WTC11 (cell line): ENCODE measurements at regions not wholly inside any gene's neighbourhood (a gene's known extent, or its start where the extent isn't known, plus 50 kb on each side); places are given as distances from the start of the nearest gene placed in this dataset.

Experiments
- ATAC-seq: fragments of 200-7000 bp; cut with Tn5 transposase; 2 replicates; pipeline ENCODE4 v1.10.0; 2021; ENCODE audit warnings: mild to moderate bottlenecking, moderate library complexity
- CTCF ChIA-PET: fragments of 300-600 bp; sonication (Branson Sonifier 250); formaldehyde crosslinking; loops from one replicate; lab custom pipeline; 2021; ENCODE audit warnings: antibody characterized with exemption; lab: Charles Lee
- POLR2A ChIA-PET: fragments of 350-600 bp; sonication (Branson Sonifier 250); formaldehyde crosslinking; loops from one replicate; lab custom pipeline; 2021; ENCODE audit warnings: antibody characterized with exemption; lab: Charles Lee
- DNase-seq: peaks from one replicate; pipeline ENCODE4 v3.0.0; 2021; ENCODE audit warnings: low spot score
- H3K27ac Mint-ChIP-seq: 2 replicates; pipeline ENCODE4 v1.8.0; 2021; ENCODE audit warnings: mixed read lengths
- H3K27me3 Mint-ChIP-seq: 2 replicates; pipeline ENCODE4 v1.8.0; 2021; ENCODE audit warnings: low read depth, mild to moderate bottlenecking, moderate library complexity, mixed read lengths
- H3K36me3 Mint-ChIP-seq: 2 replicates; pipeline ENCODE4 v1.8.0; 2021; ENCODE audit warnings: mixed read lengths
- H3K4me1 Mint-ChIP-seq: 2 replicates; pipeline ENCODE4 v1.8.0; 2022; ENCODE audit warnings: mixed read lengths
- H3K4me3 Mint-ChIP-seq: 2 replicates; pipeline ENCODE4 v1.8.0; 2021; ENCODE audit warnings: mild to moderate bottlenecking, moderate library complexity, mixed read lengths
- H3K9me3 Mint-ChIP-seq: 2 replicates; pipeline ENCODE4 v1.8.0; 2021; ENCODE audit warnings: mixed read lengths
- ATF1 ChIP-seq: sonication (generic); formaldehyde crosslinking; IDR thresholded peaks from 2 replicates; pipeline ENCODE4 v1.8.1; 2023; ENCODE audit warnings: mild to moderate bottlenecking, moderate library complexity, missing genetic modification reagents
- CREM ChIP-seq: sonication (generic); formaldehyde crosslinking; IDR thresholded peaks from 2 replicates; pipeline ENCODE4 v1.8.1; 2022; ENCODE audit warnings: mild to moderate bottlenecking, missing genetic modification reagents, moderate library complexity
- ELF4 ChIP-seq: sonication (generic); formaldehyde crosslinking; IDR thresholded peaks from 2 replicates; pipeline ENCODE4 v1.8.1; 2022; ENCODE audit warnings: low read depth, mild to moderate bottlenecking, moderate library complexity, missing genetic modification reagents
- EMX1 ChIP-seq: fragments of 250-450 bp; sonication (Bioruptor Pico); IDR thresholded peaks from 2 replicates; pipeline ENCODE4 v1.8.0; 2021; ENCODE audit warnings: mild to moderate bottlenecking
- GTF2I ChIP-seq: fragments of 250-450 bp; sonication (Bioruptor Pico); conservative IDR thresholded peaks from 2 replicates; pipeline ENCODE4 v1.4.0; 2021; ENCODE audit warnings: mild to moderate bottlenecking
- NFATC4 ChIP-seq: fragments of 250-450 bp; sonication (Bioruptor Pico); IDR thresholded peaks from 2 replicates; pipeline ENCODE4 v1.9.0; 2021; ENCODE audit warnings: mild to moderate bottlenecking
- NR2C2 ChIP-seq: sonication (generic); formaldehyde crosslinking; IDR thresholded peaks from 2 replicates; pipeline ENCODE4 v1.8.0; 2022; ENCODE audit warnings: mild to moderate bottlenecking, missing genetic modification reagents
- SMAD4 ChIP-seq: sonication (generic); formaldehyde crosslinking; IDR thresholded peaks from 2 replicates; pipeline ENCODE4 v1.8.0; 2022; ENCODE audit warnings: mild to moderate bottlenecking, missing genetic modification reagents
- TEAD1 ChIP-seq: sonication (generic); formaldehyde crosslinking; IDR thresholded peaks from 2 replicates; pipeline ENCODE4 v1.8.0; 2022; ENCODE audit warnings: mild to moderate bottlenecking, missing genetic modification reagents
- ZBTB21 ChIP-seq: sonication (generic); formaldehyde crosslinking; IDR thresholded peaks from 2 replicates; pipeline ENCODE4 v1.8.1; 2023; ENCODE audit warnings: mild to moderate bottlenecking, missing genetic modification reagents, borderline replicate concordance
- ZNF121 ChIP-seq: sonication (generic); formaldehyde crosslinking; IDR thresholded peaks from 2 replicates; pipeline ENCODE4 v1.8.0; 2023; ENCODE audit warnings: missing genetic modification reagents
- ZNF416 ChIP-seq: fragments of 250-450 bp; sonication (Bioruptor Pico); IDR thresholded peaks from 2 replicates; pipeline ENCODE4 v1.9.0; 2021; ENCODE audit warnings: mild to moderate bottlenecking, inconsistent platforms
- TF ChIP-seq, protein P1 (sequence below): sonication (generic); formaldehyde crosslinking; IDR thresholded peaks from 2 replicates; pipeline ENCODE4 v1.8.0; 2022; ENCODE audit warnings: mild to moderate bottlenecking, missing genetic modification reagents
- TF ChIP-seq, protein P2 (sequence below): fragments of 250-450 bp; sonication (Bioruptor Pico); IDR thresholded peaks from 2 replicates; pipeline ENCODE4 v1.9.0; 2021; ENCODE audit warnings: moderate library complexity, mild to moderate bottlenecking, inconsistent platforms, borderline replicate concordance
- TF ChIP-seq, protein P3 (sequence below): sonication (generic); formaldehyde crosslinking; IDR thresholded peaks from 2 replicates; pipeline ENCODE4 v1.8.1; 2022; ENCODE audit warnings: mild to moderate bottlenecking, moderate library complexity, missing genetic modification reagents
- TF ChIP-seq, protein P4 (sequence below): sonication (generic); formaldehyde crosslinking; conservative IDR thresholded peaks from 2 replicates; pipeline ENCODE4 v1.8.1; 2023; ENCODE audit warnings: mild to moderate bottlenecking, low read depth, missing genetic modification reagents, moderate library complexity
- TF ChIP-seq, protein P5 (sequence below): sonication (generic); formaldehyde crosslinking; IDR thresholded peaks from 2 replicates; pipeline ENCODE4 v1.8.1; 2023; ENCODE audit warnings: mild to moderate bottlenecking, missing genetic modification reagents
- TF ChIP-seq, protein P6 (sequence below): sonication (generic); formaldehyde crosslinking; IDR thresholded peaks from 2 replicates; pipeline ENCODE4 v1.8.1; 2023; ENCODE audit warnings: mild to moderate bottlenecking, missing genetic modification reagents, moderate library complexity
- TF ChIP-seq, protein P7 (sequence below): fragments of 250-450 bp; sonication (Bioruptor Pico); IDR thresholded peaks from 2 replicates; pipeline ENCODE4 v2.1.2; 2022; ENCODE audit warnings: mild to moderate bottlenecking, moderate library complexity
- TF ChIP-seq, protein P8 (sequence below): sonication (generic); formaldehyde crosslinking; IDR thresholded peaks from 2 replicates; pipeline ENCODE4 v1.8.1; 2023; ENCODE audit warnings: mild to moderate bottlenecking, missing genetic modification reagents
- TF ChIP-seq, protein P9 (sequence below): sonication (generic); formaldehyde crosslinking; IDR thresholded peaks from 2 replicates; pipeline ENCODE4 v1.8.0; 2022; ENCODE audit warnings: mild to moderate bottlenecking, missing genetic modification reagents
- TF ChIP-seq, protein P10 (sequence below): sonication (generic); formaldehyde crosslinking; IDR thresholded peaks from 2 replicates; pipeline ENCODE4 v1.8.0; 2022; ENCODE audit warnings: mild to moderate bottlenecking, missing genetic modification reagents

DNA sequence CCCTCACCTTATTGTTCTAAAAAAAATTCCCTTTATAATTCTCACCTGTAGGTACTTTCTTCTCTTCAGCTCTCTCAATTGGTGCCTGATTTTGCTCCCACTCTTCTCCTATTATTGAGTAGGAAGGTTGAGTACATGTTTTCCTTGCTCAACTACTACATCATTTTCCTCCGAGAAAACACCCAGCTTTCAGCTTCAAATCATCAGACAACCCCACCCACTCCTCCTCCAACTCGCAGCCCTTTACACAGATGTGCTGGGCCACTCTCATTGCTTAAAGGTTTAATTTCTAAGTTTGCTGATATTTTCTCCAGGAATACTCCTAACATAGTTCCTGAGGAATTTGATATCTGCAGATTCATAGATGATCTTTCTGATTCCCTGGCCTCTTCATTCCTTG lies 734.4 kb upstream of the ZEB2 start (continued):
- TF ChIP-seq, protein P1, sequence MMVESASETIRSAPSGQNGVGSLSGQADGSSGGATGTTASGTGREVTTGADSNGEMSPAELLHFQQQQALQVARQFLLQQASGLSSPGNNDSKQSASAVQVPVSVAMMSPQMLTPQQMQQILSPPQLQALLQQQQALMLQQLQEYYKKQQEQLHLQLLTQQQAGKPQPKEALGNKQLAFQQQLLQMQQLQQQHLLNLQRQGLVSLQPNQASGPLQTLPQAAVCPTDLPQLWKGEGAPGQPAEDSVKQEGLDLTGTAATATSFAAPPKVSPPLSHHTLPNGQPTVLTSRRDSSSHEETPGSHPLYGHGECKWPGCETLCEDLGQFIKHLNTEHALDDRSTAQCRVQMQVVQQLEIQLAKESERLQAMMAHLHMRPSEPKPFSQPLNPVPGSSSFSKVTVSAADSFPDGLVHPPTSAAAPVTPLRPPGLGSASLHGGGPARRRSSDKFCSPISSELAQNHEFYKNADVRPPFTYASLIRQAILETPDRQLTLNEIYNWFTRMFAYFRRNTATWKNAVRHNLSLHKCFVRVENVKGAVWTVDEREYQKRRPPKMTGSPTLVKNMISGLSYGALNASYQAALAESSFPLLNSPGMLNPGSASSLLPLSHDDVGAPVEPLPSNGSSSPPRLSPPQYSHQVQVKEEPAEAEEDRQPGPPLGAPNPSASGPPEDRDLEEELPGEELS, result no peak
- TF ChIP-seq, protein P2, sequence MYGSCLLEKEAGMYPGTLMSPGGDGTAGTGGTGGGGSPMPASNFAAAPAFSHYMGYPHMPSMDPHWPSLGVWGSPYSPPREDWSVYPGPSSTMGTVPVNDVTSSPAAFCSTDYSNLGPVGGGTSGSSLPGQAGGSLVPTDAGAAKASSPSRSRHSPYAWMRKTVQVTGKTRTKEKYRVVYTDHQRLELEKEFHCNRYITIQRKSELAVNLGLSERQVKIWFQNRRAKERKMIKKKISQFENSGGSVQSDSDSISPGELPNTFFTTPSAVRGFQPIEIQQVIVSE (CRISPR knock-in tag), result no peak
- TF ChIP-seq, protein P3, sequence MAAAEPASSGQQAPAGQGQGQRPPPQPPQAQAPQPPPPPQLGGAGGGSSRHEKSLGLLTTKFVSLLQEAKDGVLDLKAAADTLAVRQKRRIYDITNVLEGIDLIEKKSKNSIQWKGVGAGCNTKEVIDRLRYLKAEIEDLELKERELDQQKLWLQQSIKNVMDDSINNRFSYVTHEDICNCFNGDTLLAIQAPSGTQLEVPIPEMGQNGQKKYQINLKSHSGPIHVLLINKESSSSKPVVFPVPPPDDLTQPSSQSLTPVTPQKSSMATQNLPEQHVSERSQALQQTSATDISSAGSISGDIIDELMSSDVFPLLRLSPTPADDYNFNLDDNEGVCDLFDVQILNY (CRISPR knock-in tag), result no peak
- no peak for TF ChIP-seq GTF2I
- TF ChIP-seq, protein P4, sequence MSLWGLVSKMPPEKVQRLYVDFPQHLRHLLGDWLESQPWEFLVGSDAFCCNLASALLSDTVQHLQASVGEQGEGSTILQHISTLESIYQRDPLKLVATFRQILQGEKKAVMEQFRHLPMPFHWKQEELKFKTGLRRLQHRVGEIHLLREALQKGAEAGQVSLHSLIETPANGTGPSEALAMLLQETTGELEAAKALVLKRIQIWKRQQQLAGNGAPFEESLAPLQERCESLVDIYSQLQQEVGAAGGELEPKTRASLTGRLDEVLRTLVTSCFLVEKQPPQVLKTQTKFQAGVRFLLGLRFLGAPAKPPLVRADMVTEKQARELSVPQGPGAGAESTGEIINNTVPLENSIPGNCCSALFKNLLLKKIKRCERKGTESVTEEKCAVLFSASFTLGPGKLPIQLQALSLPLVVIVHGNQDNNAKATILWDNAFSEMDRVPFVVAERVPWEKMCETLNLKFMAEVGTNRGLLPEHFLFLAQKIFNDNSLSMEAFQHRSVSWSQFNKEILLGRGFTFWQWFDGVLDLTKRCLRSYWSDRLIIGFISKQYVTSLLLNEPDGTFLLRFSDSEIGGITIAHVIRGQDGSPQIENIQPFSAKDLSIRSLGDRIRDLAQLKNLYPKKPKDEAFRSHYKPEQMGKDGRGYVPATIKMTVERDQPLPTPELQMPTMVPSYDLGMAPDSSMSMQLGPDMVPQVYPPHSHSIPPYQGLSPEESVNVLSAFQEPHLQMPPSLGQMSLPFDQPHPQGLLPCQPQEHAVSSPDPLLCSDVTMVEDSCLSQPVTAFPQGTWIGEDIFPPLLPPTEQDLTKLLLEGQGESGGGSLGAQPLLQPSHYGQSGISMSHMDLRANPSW (CRISPR knock-in tag), result no peak
- TF ChIP-seq EMX1 (CRISPR knock-in tag), result no peak
- TF ChIP-seq, protein P5, sequence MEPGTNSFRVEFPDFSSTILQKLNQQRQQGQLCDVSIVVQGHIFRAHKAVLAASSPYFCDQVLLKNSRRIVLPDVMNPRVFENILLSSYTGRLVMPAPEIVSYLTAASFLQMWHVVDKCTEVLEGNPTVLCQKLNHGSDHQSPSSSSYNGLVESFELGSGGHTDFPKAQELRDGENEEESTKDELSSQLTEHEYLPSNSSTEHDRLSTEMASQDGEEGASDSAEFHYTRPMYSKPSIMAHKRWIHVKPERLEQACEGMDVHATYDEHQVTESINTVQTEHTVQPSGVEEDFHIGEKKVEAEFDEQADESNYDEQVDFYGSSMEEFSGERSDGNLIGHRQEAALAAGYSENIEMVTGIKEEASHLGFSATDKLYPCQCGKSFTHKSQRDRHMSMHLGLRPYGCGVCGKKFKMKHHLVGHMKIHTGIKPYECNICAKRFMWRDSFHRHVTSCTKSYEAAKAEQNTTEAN, result no peak
- TF ChIP-seq NFATC4 (CRISPR knock-in tag), result no peak
- no peak for TF ChIP-seq ZNF121 (CRISPR knock-in tag)

DNA sequence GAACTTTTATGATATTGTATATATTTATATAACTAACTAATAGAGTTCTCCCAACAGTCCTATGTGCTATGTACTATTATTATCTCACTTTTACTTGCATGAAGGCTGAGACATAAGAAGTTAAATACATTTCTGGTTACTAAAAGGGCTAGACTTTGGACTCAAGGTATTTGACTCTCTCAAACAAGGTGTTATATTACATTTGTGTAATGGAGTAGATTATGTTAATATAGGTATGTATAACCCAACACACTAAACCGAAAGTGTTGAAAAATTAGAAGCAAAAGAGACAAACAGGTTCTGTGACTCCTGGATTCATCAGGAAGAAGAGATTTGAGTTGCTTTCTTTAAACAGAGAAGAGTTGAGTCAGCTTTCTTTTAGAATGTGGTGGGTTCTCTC lies 733.6 kb upstream of the ZEB2 start:
- Mint-ChIP-seq H3K4me3 (no peak overlapping the region), H3K36me3 (no peaks in the 10 kb centered on the region), H3K4me1 (peaks cover 11% of the 10 kb centered on the region), H3K27ac (no peak overlapping the region), H3K9me3 (no peaks in the 10 kb centered on the region), H3K27me3 (no peaks in the 10 kb centered on the region)
- no peak for ATAC-seq
- DNase-seq, result no peak
- ChIA-PET CTCF (no interaction called here), POLR2A (no interaction called here)
- TF ChIP-seq ZBTB21 (CRISPR knock-in tag) (no peak), ZNF416 (no peak), CREM (CRISPR knock-in tag) (no peak)

DNA sequence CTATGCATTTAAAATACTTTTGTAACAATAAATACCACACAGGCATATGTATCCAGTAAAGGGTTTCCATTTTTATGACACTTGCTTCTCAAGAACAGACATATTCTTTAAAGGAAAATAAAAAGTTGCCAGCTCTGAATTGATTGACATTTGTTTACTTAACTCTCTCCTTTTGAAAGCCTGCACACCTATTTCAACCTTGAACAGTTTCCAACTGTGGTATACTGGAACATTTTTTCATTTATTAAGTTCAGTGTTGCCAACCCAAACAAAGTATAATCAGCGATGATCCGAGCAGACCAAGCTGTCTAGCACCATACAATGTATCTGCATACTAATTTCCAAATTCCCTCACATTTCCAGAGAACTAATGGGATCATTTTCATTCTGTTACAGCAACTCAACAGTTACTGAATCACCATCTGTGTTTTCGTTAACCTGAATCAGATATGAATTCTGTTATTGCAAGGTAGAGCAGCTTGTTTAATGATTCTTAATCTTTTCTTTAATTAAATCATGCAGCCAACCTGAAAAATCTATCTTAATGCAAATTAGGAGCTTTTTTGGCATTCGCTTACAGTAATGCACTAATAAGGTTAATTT lies 725.5 kb upstream of the ZEB2 start:
- Mint-ChIP-seq H3K27me3 (no peaks in the 10 kb centered on the region), H3K36me3 (no peaks in the 10 kb centered on the region), H3K4me3 (no peak overlapping the region), H3K9me3 (no peaks in the 10 kb centered on the region), H3K4me1 (no peaks in the 10 kb centered on the region), H3K27ac (no peak overlapping the region)
- no peak for DNase-seq
- ChIA-PET POLR2A (no interaction called here), CTCF (no interaction called here)
- no peak for ATAC-seq
- TF ChIP-seq, protein P6, sequence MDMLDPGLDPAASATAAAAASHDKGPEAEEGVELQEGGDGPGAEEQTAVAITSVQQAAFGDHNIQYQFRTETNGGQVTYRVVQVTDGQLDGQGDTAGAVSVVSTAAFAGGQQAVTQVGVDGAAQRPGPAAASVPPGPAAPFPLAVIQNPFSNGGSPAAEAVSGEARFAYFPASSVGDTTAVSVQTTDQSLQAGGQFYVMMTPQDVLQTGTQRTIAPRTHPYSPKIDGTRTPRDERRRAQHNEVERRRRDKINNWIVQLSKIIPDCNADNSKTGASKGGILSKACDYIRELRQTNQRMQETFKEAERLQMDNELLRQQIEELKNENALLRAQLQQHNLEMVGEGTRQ, result no peak
- TF ChIP-seq NR2C2 (no peak), ELF4 (CRISPR knock-in tag) (no peak), ATF1 (CRISPR knock-in tag) (no peak), TEAD1 (CRISPR knock-in tag) (no peak), SMAD4 (no peak)
- TF ChIP-seq, protein P7, sequence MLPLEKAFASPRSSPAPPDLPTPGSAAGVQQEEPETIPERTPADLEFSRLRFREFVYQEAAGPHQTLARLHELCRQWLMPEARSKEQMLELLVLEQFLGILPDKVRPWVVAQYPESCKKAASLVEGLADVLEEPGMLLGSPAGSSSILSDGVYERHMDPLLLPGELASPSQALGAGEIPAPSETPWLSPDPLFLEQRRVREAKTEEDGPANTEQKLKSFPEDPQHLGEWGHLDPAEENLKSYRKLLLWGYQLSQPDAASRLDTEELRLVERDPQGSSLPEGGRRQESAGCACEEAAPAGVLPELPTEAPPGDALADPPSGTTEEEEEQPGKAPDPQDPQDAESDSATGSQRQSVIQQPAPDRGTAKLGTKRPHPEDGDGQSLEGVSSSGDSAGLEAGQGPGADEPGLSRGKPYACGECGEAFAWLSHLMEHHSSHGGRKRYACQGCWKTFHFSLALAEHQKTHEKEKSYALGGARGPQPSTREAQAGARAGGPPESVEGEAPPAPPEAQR (CRISPR knock-in tag), result no peak
- TF ChIP-seq, protein P8, sequence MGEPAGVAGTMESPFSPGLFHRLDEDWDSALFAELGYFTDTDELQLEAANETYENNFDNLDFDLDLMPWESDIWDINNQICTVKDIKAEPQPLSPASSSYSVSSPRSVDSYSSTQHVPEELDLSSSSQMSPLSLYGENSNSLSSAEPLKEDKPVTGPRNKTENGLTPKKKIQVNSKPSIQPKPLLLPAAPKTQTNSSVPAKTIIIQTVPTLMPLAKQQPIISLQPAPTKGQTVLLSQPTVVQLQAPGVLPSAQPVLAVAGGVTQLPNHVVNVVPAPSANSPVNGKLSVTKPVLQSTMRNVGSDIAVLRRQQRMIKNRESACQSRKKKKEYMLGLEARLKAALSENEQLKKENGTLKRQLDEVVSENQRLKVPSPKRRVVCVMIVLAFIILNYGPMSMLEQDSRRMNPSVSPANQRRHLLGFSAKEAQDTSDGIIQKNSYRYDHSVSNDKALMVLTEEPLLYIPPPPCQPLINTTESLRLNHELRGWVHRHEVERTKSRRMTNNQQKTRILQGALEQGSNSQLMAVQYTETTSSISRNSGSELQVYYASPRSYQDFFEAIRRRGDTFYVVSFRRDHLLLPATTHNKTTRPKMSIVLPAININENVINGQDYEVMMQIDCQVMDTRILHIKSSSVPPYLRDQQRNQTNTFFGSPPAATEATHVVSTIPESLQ, result no peak
- TF ChIP-seq, protein P9, sequence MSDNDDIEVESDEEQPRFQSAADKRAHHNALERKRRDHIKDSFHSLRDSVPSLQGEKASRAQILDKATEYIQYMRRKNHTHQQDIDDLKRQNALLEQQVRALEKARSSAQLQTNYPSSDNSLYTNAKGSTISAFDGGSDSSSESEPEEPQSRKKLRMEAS (CRISPR knock-in tag), result no peak
- TF ChIP-seq, protein P10, sequence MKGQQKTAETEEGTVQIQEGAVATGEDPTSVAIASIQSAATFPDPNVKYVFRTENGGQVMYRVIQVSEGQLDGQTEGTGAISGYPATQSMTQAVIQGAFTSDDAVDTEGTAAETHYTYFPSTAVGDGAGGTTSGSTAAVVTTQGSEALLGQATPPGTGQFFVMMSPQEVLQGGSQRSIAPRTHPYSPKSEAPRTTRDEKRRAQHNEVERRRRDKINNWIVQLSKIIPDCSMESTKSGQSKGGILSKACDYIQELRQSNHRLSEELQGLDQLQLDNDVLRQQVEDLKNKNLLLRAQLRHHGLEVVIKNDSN (CRISPR knock-in tag), result no peak
